Adrenal gland (tissue), 5 donors: ENCODE measurements at regions not wholly inside any gene's neighbourhood (a gene's known extent, or its start where the extent isn't known, plus 50 kb on each side); places are given as distances from the start of the nearest gene placed in this dataset.

Experiments
- CTCF ChIP-seq, 6 experiments: fragments of 450-650 bp in 4 of 6; fragments of 200-600 bp in 2 of 6; sonication (generic) in 1 of 6; IDR thresholded peaks; 1 replicate in 5 of 6; 2 replicates in 1 of 6; pipeline versions ENCODE4 v1.5.1 to v1.8.0; 2016 to 2021; ENCODE audit warnings: antibody characterized with exemption in 6 of 6, mild to moderate bottlenecking in 2 of 6, moderate library complexity in 1 of 6
- POLR2A ChIP-seq, 2 donors: fragments of 450-650 bp; IDR thresholded peaks; one replicate each; pipeline ENCODE4 v1.6.1; 2017; ENCODE audit warnings: antibody characterized with exemption in 2 of 2, mild to moderate bottlenecking in 2 of 2, moderate library complexity in 1 of 2
- donor health status: DM: no; HTN: no; CAD: no.

- no peak for TF ChIP-seq CTCF (IDR thresholded peaks at IDR 0.05)
- TF ChIP-seq POLR2A (IDR thresholded peaks at IDR 0.05): no peak
These were observed 129.5 kb upstream of the PZP start for GRCh38 chr12:9337656-9338055.
